Uterus (tissue), 2 donors: ENCODE measurements at regions not wholly inside any gene's neighbourhood (a gene's known extent, or its start where the extent isn't known, plus 50 kb on each side); places are given as distances from the start of the nearest gene placed in this dataset.

ENCODE experiments used
- CTCF ChIP-seq, 4 experiments: fragments of 200-600 bp in 2 of 4; fragments of 450-650 bp in 2 of 4; sonication (generic) in 2 of 4; IDR thresholded peaks; one replicate each; pipeline ENCODE4 v1.5.1; 2016 to 2019; ENCODE audit warnings: antibody characterized with exemption in 4 of 4, mild to moderate bottlenecking in 2 of 4, moderate library complexity in 1 of 4
- POLR2A ChIP-seq, 2 donors: fragments of 450-650 bp; IDR thresholded peaks; one replicate each; pipeline ENCODE4 v1.6.1; 2016; ENCODE audit warnings: antibody characterized with exemption in 2 of 2, mild to moderate bottlenecking in 1 of 2, moderate library complexity in 1 of 2

GRCh38 chr7:68014031-68014736, 1017.6 kb downstream of the TYW1 start:
- TF ChIP-seq CTCF (IDR thresholded peaks at IDR 0.05) (no peak), POLR2A (IDR thresholded peaks at IDR 0.05) (no peak)
